ENCODE measurements at regions not wholly inside any gene's neighbourhood (a gene's known extent, or its start where the extent isn't known, plus 50 kb on each side); places are given as distances from the start of the nearest gene placed in this dataset.

DNA sequence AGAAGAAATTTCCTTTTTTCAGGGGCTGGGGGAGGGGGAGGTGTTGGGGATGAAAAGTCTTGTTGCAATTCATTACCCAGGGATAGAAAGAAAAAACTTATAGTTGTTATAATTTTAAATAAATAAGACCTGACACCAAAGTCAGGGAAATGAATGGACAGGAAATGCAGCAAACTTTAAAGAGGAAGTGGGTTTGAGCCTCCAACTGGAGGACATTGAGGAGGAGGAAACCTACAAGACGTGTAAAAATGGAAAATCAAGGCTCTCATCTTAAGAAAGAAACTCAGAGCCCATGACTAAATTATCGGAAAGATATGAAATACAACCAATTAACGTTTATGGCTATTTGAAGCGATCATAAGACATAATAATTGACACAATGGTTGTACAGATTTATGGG is 54.4 kb downstream of the NIBAN1 start:
- no peak for DNase-seq (ENCODE audit: low spot score)

DNA sequence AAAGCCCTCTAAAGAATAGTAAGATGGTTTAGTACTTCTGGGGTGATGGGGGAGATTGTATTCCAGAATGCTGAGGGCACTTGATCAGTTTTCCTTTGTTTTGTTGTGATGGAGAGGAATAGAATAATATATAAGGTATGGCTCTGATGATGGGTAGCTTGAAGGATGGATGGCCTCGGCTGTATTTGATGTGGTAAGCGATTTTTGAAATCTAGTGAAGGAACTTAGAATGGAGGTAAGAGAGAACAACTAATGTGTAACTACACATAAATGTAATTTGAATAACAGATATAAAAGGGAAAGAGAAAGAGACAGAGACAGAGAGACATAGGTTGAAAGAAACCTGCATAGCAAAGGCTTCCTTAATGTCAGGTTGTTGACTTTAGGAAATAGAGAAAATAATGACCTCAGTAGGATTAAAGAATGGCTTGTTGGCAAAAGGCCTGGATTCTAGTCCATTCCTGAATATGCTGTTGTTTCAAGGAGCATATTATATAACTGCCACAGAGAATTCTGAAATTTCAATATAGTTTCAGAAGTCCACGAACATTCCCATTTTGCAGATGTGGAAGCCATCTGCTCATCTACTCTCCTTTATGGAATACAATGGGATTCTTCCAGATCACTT is 58.7 kb downstream of the NIBAN1 start:
- DNase-seq (ENCODE audit: low spot score): no peak

DNA sequence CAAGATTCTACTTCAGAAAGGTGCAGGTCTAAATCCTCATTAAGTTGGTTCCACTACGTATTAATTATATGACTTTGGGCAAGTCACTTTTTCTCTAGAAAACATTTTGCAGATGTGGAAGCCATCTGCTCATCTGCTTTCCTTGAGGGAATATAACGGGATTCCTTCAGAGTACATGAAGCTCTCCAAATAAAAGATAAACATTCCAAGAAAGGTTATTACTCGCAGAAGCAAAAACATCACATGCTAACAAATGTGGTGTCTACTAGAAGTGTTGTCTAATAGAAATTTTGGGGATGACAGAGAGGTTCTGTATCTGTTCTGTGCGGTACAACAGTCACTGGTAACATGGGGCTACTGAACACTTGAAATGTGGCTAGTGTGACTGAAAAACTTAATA is 60.2 kb downstream of the NIBAN1 start:
- no peak for DNase-seq (ENCODE audit: low spot score)

DNA sequence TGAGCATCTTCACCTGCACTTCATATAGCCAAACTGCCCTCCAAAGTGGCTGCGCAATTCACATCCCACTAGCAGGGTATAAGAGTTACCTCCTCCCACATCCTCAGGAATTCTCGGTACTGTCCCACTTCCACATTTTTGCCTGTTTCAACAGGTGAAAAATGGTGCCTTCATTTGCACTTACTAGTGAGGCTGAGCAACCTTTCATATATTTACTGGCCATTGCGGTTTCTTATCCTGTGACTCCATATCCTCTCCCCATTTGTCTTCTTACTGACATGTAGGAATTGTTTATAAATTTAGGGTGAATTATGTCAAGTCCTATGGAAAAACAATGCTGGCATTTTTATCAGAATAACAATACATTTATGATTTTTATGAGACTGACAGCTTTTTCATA is 61.9 kb downstream of the NIBAN1 start:
- no peak for DNase-seq (ENCODE audit: low spot score)

DNA sequence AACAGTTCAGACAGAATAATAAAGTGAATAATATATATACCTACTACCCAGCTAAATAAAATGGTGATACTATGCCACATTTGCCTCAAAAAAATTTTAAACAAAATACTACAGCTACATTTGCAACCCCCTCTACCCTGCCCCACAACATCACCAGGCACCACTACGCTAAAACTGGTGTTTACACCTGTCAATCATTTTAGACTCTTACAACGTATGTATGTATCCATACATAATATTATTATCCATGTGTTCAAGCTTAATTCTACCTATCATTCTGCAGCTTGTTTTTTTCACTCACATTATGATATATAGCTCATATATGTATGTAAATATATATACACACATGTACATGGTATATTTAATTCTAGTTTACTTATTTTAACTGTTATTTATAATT is 62.5 kb downstream of the NIBAN1 start:
- no peak for DNase-seq (ENCODE audit: low spot score)

DNA sequence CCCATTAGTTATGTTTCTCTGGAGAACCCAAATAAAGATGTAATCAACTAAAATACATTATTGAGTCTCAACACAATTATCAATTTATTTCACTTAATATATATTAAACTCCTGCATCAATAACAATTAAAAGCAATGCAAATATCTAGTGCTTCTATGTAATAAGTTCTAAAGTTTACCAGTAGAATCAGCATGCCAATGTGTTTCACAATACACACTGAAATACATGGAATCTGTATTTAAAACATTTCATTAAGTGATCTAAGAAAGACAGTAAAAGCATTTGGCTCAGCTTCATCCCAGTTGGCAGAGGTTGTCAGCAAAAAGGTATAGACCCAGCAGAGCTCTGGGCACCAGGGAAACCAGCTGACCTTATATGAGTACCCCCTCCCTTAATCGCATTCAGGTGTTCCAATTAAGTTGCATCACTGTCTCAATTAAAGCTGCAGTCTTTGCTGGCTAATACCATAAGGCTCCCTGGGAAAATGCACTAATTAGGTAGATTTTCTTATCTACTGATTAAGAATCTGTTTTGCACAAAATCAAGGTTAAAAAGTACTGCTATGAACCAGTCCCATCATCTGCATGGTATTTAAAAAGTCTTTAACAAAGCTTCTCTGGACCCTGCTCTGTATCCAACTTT is 63.1 kb downstream of the NIBAN1 start:
- no peak for DNase-seq (ENCODE audit: low spot score)

DNA sequence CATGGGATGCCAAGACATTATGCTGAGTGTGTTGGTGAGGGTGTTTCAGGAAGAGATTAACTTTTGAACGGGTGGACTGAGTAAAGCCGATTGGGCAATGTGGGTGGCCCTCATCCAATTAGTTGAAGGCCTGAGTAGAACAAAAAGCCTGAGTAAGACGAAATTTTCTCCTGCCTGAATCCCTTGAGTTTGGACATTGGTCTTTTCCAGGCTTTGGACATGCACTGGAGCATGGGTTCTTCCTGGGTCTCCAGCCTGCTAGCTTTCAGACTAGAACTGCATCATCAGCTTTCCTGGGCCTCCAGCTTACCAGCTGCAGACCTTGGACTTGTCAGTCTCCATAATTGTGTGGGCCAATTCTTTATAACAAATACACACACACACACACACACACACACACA is 63.6 kb downstream of the NIBAN1 start:
- no peak for DNase-seq (ENCODE audit: low spot score)

DNA sequence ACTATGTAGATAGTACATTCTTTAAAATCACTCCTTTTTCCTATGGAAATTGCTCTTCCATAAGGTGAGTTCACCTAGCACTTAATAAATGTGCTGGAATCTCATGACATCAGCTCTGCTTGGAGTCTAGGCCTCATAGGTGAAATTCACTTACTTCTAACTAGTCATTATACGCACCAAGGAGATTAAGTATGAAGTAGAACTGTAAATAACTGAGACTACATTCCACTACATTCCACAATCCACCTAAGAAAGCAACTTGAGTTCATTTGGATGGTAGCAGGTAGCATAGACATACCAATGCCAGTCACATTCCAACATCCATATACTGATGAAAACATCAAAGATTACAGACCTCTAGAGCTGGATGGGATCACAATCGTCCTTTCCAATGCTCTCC is 64.3 kb downstream of the NIBAN1 start:
- no peak for DNase-seq (ENCODE audit: low spot score)

DNA sequence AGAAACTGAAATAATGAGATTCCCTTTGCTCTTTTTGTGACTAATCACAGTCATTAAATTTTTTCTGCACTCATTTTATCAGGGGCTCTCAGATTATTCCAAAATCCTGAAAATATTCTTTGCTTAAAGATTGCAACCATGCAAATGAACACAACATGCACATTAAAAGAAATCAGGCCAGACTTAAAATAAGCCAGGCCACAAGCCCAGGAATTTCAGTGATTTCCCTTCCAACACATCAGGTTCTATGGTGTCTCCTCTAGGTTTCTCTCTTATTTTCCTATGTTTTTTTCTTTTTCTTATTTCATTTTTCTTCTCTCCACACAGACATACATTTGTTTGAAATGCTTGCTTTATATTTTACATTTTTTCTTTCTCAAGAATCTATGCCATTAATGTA is 65.3 kb downstream of the NIBAN1 start:
- DNase-seq (ENCODE audit: low spot score): no peak

DNA sequence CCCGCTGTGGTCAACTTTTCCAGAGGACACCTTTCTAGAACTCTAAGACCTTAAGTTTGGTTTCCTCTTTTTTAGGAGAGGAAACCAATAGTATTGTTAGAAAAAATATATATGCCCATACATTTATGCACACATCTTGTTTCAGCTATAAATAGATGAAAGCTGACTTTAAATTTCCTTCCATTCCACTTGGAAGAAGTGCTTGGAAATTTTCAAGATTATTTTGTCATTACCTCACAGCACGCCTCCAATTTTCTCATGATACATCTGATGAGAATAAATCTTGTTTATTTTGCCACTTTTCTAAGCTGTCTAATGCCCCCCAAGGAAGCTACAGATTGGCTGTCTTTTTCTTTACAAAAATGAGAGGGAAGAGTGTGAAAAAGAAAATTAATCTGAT is 65.8 kb downstream of the NIBAN1 start:
- DNase-seq (ENCODE audit: low spot score): no peak

DNA sequence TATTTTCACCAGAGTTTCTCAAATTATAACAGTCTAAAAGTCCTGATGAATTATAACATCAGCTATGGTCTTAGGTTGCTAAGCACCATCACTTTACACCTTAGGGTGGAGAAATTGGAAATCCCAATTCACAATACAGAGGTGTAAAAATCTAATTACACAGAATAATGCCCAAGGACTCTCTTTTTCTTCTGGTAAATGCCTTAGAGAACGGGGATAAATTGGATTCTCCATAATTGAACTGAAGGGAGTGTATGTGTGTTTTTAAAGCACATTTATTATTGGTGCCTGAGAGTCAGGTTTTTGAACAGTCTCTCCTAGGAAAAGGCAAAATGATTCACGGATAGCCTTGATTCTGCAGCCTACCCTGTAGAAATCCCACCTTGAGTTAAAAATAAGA is 66.8 kb downstream of the NIBAN1 start:
- DNase-seq (ENCODE audit: low spot score): no peak

DNA sequence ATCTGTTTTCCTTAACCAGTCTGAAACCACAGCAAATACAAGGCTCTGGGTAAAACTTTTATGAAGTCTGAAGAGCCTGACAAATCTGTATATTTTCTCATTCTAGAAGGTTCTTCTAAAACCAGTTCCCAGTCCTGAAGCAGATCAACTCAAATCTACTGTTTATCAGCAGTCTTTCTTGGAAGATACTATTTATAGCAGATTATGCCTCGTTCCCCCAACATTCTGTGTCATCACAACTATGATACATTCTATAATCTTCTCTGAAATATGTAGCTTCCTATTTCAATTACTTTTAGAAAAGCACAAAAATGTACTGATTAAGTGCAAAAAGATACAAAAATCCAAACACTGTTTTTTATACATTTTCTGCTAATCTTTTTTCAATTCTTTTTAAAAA is 67.5 kb downstream of the NIBAN1 start:
- DNase-seq (ENCODE audit: low spot score): no peak

DNA sequence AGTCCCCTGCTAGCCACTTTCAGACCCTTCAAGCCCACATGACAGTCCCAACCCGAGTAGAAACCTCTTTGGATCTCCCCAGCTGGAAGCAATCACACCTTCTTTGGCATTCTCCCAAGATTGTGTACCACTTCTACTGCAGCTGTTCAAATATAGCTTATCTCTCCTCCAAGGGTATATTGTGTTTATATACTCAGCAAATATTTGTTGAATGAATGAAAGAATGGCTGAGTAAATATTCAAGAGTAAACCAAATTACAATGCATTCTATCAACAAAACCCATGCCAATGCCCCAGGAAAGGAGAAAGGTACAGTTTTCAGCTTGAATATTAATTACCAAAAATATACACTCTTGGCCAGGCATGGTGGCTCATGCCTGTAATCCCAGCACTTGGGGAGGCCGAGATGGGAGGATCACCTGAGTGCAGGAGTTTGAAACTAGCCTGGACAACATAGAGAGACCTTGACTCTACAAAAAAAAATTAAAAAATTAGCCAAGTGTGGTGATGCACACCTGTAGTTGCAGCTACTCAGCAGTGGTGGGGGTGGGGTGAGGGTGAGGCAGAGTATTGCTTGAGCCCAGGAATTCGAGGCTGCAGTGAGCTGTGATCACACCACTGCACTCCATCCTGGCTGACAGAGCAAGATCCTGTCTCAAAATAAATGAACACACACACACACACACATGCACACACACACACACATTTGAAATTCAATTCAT is 68.5 kb downstream of the NIBAN1 start:
- DNase-seq (ENCODE audit: low spot score): no peak

DNA sequence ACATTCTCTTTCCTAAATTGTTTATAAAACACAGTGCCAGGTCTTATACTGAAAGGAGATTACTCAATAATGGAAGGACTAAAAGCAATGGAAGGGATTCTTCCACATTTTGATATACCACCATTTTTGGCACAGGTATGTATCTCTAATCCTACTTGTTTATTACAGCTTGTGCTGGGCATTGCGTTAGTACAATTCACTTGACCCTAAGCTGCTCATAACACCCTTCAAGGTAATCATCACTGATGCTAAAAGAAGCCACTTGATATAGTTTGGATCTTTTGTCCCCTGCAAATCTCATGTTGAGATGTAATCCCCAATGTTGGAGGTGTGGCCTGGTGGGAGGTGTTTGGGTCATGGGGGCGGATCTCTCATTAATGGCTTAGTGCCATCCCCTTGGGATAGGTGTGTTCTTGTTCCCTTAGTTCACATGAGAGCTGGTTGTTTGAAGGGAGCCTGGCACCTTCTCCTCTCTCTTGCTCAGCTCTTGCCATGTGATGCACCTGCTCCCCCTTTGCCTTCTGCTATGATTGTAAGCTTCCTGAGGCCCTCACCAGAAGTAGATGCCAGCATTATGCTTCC is 71.1 kb downstream of the NIBAN1 start:
- no peak for DNase-seq (ENCODE audit: low spot score)

DNA sequence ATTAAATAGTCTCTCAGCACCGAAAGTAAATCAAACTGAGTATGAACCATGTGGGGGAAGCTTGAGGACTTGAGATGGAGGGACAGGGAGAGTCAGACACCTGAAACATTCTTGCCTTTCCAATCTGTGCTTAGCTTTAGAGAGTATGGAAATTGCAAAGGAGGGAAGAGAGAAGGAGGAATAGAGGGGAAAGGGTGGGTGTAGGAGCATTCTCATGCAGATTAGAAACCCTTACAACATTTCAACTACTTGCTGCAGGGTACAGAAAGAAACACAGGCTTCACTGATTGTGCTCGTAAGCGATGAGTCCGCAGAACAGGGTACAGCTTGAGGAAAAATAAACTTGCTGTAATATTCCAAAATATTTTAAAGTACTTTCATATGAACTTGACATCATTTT is 73.8 kb downstream of the NIBAN1 start:
- no peak for DNase-seq (ENCODE audit: low spot score)

DNA sequence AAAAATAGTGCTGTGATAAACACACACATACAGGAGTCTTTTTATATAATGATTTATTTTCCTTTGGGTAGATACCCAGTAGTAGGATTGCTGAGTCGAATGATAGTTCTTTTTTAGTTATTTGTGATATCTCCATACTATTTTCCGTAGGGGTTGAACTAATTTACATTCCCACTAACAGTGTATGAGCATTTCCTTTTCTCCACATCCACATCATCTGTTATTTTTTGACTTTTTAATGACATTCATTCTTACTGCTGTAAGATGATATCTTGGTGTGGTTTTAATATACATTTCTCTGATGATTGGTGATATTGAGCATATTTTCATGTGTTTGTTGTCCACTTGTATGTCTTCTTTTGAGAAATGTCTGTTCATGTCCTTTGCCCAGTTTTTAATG is 78.3 kb downstream of the NIBAN1 start:
- DNase-seq (ENCODE audit: low spot score): no peak

DNA sequence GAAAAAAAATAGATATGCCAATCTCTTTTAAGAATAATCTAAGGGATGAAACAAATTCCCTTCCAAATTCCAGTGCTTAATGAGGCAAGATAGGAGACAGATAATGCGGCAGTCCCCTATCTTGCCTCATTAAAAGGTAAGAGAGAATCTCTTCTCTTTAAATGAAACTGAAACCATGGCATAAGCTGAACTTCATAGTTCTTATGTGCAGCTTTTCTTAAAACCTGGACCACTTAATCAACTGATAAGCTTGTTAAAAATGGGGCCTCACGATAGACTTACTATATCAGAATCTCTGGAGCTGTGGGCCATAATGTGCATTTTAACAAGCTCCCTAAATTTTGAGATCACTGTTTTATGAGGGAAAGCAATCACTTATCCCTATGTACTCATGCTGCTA is 79.2 kb downstream of the NIBAN1 start:
- DNase-seq (ENCODE audit: low spot score): no peak

DNA sequence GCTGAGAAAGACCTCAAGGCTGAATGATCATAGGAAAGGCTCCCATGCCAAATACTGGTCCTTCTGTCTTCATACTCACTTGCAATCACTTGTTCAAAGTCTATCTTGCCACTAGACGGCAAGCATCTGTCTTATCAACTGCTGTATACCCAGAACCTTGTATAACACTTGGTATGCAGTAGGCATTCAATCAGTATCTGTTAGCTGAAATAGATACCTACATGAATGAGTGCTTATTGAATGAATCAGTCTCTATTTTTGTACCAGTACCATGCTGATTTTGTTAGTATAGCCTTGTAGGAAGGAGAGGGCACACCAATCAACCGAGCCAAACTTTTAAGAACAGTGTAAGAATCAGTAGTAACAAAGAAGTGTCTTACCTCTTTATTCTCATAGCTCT is 80.6 kb downstream of the NIBAN1 start:
- no peak for DNase-seq (ENCODE audit: low spot score)

DNA sequence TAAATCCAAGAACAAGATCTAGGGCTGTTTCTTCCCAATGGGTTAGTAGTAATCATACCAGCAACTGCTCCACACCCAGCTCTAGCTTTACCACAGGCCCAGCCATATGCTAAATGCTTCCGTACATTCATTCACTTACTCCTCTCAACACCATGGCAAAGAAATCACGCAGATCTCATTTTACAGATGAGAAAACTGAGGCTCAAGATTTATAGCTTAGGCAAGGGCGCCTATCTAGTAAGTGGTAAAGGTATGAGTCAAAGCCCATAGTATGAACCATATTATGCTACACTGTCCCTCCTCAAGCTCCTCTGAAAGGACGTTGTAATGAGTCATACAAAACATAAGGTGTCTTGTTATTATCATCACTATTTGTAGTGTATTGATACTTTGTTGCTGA is 82.2 kb downstream of the NIBAN1 start:
- no peak for DNase-seq (ENCODE audit: low spot score)

DNA sequence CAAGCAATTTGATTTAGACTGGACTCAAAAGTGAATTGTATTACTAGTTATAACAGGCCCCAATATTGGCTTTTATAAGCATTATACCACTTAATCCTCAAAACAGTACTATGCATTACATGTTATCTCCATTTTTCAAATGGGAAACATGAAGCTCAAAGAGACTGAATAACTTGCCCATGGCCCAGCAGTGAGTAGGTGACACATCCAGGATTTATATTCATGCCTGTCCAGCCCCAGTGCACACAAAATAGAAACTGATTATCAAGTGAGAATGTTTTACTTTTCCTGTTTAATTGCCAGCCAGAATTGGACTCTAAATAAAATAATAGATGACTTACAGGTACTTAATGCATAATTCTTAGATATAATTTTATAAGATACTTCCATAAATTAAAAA is 82.9 kb downstream of the NIBAN1 start:
- no peak for DNase-seq (ENCODE audit: low spot score)

DNA sequence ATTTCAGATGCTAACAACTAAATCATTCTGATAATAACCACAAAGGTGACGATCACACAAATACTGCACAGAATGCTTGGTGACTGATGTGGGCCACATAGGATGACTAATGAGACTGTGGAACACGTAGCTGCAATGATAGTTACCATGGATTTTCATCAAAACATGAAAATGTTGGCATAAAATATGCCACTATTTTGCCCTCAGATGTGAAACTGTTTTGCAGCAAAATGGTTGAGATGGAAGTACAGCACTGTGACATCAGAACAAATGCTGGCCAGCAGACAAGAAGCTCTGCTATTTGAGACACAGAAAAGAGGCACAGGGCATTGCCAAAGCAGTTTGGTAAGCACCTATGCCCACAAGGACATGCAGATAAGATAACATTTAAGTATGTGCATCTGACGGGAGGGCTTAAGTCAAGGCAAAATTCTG is 83.8 kb downstream of the NIBAN1 start:
- DNase-seq (ENCODE audit: low spot score): no peak

DNA sequence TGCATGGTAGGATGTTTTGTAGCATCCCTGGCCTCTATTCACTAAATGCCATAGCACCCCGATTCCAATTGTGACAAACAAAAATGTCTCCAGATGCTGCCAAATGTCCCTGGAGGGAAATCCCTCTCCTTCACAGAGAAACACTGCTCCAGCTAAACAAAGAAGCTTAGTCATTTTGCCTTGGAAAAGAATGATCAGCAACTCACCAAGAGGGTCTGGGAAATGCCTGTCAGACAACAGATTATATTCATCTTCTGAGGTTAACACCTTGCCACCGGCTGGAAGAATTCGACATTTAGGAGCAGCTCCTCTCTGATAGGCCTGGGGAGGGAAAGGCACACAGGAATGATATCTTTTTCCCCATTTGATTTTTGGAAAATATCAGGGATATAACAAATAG is 84.4 kb downstream of the NIBAN1 start:
- DNase-seq (ENCODE audit: low spot score): no peak

DNA sequence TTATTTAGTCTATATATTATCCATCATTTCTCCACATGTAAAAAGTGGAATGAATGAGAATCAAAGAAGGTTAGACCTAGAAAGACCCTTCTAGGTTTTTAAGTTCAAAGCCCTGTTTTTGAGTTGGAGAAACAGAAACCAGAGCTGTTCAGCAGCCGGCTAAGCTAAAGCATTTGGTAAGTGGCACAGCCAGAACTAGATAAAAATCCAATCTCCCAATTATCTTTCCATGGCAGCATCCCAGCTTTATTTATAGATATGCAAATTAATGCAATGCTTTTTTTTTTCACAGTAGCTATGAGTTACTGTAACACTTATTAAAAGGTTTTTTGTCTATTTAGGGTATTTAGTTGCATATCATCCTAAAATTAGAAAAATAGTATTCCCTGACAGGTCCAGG is 85.1 kb downstream of the NIBAN1 start:
- no peak for DNase-seq (ENCODE audit: low spot score)

All from SW480 (cell line).